ENCODE measurements at regions not wholly inside any gene's neighbourhood (a gene's known extent, or its start where the extent isn't known, plus 50 kb on each side); places are given as distances from the start of the nearest gene placed in this dataset.
"Not testable (repeated sequence)": the region's sequence is repeated elsewhere in the genome, so short reads cannot be mapped to it uniquely, and the experiment has no call there.

- no peaks in the 10 kb centered on the region for H3K27me3 ChIP-seq
- intact Hi-C loops (cut with DNase I) = no loop called here
- DNase-seq = no peak
- no peak overlapping the region for H3K27ac ChIP-seq
- H3K4me1 ChIP-seq = no peaks in the 10 kb centered on the region
- H3K4me3 ChIP-seq = no peak overlapping the region
- no peak for TF ChIP-seq CTCF (IDR thresholded peaks at IDR 0.05)
- H3K9me3 ChIP-seq = no peaks in the 10 kb centered on the region
- no peak overlapping the region for H3K9ac ChIP-seq (ENCODE audit: low read depth in 2 of 2, low read length in 2 of 2)
- no peaks in the 10 kb centered on the region for H3K36me3 ChIP-seq
Observed at GRCh38 chr3:125715651-125716050, 120.4 kb upstream of the OSBPL11 start.

DNA sequence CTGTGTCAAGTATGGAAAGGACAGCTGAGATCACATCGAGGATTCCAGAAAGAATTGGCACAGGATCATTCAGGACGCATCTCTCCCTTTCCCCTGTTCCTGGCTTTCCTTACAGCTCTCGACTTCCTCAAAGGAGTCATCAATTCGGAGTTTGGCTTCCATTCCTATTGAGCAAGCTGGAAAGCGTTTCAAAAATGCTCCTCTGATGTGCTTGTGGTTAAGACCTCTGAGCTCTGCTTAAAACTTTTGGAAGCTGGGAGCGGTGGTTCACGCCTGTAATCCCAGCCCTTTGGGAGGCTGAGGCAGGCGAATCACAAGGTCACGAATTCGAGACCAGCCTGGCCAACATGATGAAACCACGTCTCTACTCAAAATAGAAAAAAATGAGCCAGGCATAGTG lies 136.9 kb upstream of the OSBPL11 start:
- H3K27ac ChIP-seq; H3K27me3 ChIP-seq; H3K9me3 ChIP-seq; H3K4me1 ChIP-seq; intact Hi-C loops (cut with DNase I); H3K36me3 ChIP-seq; H3K4me3 ChIP-seq; H3K9ac ChIP-seq (ENCODE audit: low read depth in 2 of 2, low read length in 2 of 2); DNase-seq: not testable (repeated sequence)

DNA sequence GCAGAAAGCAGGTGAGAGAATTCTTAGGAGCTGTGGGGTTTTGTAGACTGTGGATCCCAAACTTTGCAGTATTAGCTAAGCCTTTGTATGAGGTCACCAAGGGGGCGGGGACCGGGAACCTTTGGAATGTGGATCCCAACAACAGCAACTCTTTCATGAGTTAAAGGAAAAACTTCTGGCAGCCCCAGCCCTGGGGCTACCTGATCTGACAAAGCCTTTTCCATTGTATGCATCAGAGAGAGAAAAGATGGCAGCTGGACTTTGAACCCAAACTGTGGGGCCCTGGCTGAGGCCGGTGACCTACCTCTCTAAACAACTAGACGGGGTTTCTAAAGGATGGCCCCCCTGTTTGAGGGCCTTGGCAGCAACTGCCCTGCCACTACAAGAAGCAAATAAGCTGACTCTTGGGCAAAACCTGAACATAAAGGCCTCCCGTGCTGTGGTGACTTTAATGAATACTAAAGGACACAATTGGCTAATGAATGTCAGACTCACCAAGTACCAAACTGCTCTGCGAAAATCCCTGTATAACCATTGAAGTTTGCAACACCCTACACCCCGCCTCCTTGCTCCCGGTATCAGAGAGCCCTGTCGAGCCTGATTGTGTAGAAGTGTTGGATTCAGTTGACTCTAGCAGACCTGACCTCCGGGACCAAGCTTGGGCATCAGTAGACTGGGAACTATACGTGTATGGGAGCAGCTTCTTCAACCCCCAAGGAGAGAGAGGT lies 146.9 kb upstream of the OSBPL11 start:
- DNase-seq; H3K9me3 ChIP-seq; H3K27me3 ChIP-seq; H3K27ac ChIP-seq; H3K9ac ChIP-seq (ENCODE audit: low read depth in 2 of 2, low read length in 2 of 2); H3K4me3 ChIP-seq; H3K4me1 ChIP-seq; intact Hi-C loops (cut with DNase I); H3K36me3 ChIP-seq: not testable (repeated sequence)

- DNase-seq; H3K27me3 ChIP-seq; intact Hi-C loops (cut with DNase I); H3K27ac ChIP-seq; H3K4me1 ChIP-seq; H3K4me3 ChIP-seq; H3K9ac ChIP-seq (ENCODE audit: low read depth in 2 of 2, low read length in 2 of 2); H3K9me3 ChIP-seq; H3K36me3 ChIP-seq: not testable (repeated sequence)
Observed at GRCh38 chr3:125742845-125743244, 147.5 kb upstream of the OSBPL11 start.

DNA sequence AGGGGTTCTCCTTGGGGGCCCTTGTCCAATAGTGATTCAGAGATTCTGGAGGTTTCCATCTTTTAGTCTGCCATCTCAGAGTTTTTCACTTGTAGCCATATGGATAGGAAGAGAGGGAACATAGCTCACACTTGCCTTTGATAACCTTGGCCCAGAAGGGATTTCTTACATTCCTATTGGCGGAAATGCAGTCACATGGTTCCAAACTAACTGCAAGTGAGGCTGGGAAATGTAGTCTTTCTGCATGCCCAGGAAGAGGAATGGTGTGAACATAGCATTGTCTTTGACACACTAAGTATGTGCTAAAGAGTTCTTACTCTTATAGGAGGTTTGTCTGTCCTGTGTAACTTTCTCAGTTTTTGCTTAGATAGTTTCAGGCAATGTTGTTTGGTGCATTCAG lies 161.8 kb upstream of the OSBPL11 start:
- H3K4me3 ChIP-seq; H3K4me1 ChIP-seq; H3K9ac ChIP-seq (ENCODE audit: low read depth in 2 of 2, low read length in 2 of 2); H3K27ac ChIP-seq; H3K9me3 ChIP-seq; H3K27me3 ChIP-seq; H3K36me3 ChIP-seq; intact Hi-C loops (cut with DNase I); DNase-seq: not testable (repeated sequence)

DNA sequence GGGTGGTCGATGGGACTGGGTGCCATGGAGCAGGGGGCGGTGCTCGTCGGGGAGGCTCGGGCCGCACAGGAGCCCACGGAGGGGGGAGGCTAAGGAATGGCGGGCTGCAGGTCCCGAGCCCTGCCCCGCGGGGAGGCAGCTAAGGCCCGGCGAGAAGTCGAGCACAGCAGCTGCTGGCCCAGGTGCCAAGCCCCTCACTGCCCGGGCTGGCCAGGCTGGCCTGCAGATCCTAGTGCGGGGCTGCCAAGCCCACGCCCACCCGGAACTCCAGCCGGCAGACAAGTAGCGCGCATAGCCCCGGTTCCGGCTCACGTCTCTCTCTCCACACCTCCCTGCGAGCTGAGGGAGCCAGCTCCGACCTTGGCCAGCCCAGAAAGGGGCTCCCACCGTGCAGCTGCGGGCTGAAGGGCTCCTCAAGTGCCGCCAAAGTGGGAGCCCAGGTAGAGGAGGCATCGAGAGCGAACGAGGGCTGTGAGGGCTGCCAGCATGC lies 163.4 kb upstream of the OSBPL11 start:
- not testable (repeated sequence) for DNase-seq

GRCh38 chr3:125762601-125763000 lies 167.3 kb upstream of the OSBPL11 start:
- H3K9me3 ChIP-seq; H3K27me3 ChIP-seq; H3K9ac ChIP-seq (ENCODE audit: low read depth in 2 of 2, low read length in 2 of 2); H3K36me3 ChIP-seq; H3K4me3 ChIP-seq; DNase-seq; H3K4me1 ChIP-seq; H3K27ac ChIP-seq: not testable (repeated sequence)
- intact Hi-C loops (cut with DNase I) = loop anchor here (10.0 kb wide), 1 partner anchor 152 kb away; no protein-coding TSS in a partner anchor

More for the DNA sequence above, 163.4 kb upstream of the OSBPL11 start:
- H3K4me3 ChIP-seq; H3K27me3 ChIP-seq; H3K36me3 ChIP-seq; H3K4me1 ChIP-seq; H3K9me3 ChIP-seq; H3K9ac ChIP-seq (ENCODE audit: low read depth in 2 of 2, low read length in 2 of 2); H3K27ac ChIP-seq; intact Hi-C loops (cut with DNase I): not testable (repeated sequence)

GRCh38 chr3:125766285-125766826 lies 171.1 kb upstream of the OSBPL11 start:
- not testable (repeated sequence) for H3K9me3 ChIP-seq, H3K27me3 ChIP-seq, H3K4me1 ChIP-seq, H3K27ac ChIP-seq, H3K36me3 ChIP-seq
- Histone ChIP-seq H3K9ac (ENCODE audit: low read depth in 2 of 2, low read length in 2 of 2) (peak overlapping the region in 1 of 2 donors; percentile 81), H3K4me3 (peak overlapping the region; percentile 53)
- peak; percentile 45 for DNase-seq
- intact Hi-C loops (cut with DNase I) = loop anchor here (10.0 kb wide), 1 partner anchor 148 kb away; no protein-coding TSS in a partner anchor
- TF ChIP-seq CTCF (IDR thresholded peaks at IDR 0.05) = peak; percentile 56

- DNase-seq = peak; percentile 26
- intact Hi-C loops (cut with DNase I) = loop anchor here (10.0 kb wide), 1 partner anchor 148 kb away; no protein-coding TSS in a partner anchor
- not testable (repeated sequence) for H3K27ac ChIP-seq, H3K4me1 ChIP-seq, H3K9me3 ChIP-seq, H3K27me3 ChIP-seq, H3K36me3 ChIP-seq
- Histone ChIP-seq H3K4me3 (peak overlapping the region; percentile 53), H3K9ac (ENCODE audit: low read depth in 2 of 2, low read length in 2 of 2) (peak overlapping the region in 1 of 2 donors; percentile 81)
Observed at GRCh38 chr3:125766931-125767330, 171.6 kb upstream of the OSBPL11 start.

Data from colonic mucosa (tissue), 4 donors.